Upper lobe of left lung (tissue), 4 donors: ENCODE measurements at regions not wholly inside any gene's neighbourhood (a gene's known extent, or its start where the extent isn't known, plus 50 kb on each side); places are given as distances from the start of the nearest gene placed in this dataset.

Experiments
- CTCF ChIP-seq, 6 experiments: fragments of 450-650 bp in 4 of 6; fragments of 200-600 bp in 2 of 6; sonication (generic) in 2 of 6; IDR thresholded peaks; one replicate each; pipeline ENCODE4 v1.5.1; 2016 to 2019; ENCODE audit warnings: antibody characterized with exemption in 6 of 6
- EP300 ChIP-seq, 4 donors: sonication (generic); formaldehyde crosslinking; IDR thresholded peaks; one replicate each; pipeline ENCODE4 v1.5.1; 2017; ENCODE audit warnings: antibody characterized with exemption in 4 of 4, control low read depth in 2 of 4
- POLR2A ChIP-seq, 4 donors: fragments of 450-650 bp; IDR thresholded peaks; one replicate each; pipeline ENCODE4 v1.5.1; 2016 to 2017; ENCODE audit warnings: antibody characterized with exemption in 4 of 4, mild to moderate bottlenecking in 2 of 4

DNA sequence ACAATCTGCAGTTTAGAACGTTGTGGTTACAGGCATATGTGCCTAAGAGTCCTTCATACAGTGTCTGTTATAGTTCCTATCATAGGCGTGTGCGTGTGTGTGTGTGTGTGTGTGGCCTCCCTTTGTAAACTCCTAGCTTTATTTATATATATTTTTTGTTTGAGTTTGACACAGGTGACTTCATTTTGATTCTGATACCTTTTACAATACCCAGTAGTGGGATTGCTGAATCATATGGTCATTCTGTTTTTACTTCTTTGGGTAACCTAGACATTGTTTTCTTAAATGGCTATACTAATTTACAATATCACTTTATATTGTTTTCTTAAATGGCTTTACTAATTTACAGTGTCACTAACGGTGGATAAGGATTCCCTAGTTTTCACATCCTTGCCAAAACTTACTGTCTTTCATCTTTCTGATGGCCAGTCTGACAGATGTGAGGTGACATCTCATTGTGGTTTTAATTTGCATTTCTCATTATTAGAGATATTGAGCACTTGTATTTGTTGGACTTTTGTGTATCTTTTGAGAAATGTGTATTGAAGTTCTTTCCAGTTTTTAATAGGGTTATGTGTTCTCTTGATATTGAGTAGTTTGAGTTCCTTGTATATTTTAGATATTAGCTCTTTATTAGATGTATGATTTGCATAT is 211.1 kb upstream of the NUDT6 start:
- no peak for TF ChIP-seq CTCF (IDR thresholded peaks at IDR 0.05)
- no peak for TF ChIP-seq EP300 (IDR thresholded peaks at IDR 0.05)
- TF ChIP-seq POLR2A (IDR thresholded peaks at IDR 0.05), result no peak
